ENCODE measurements at regions not wholly inside any gene's neighbourhood (a gene's known extent, or its start where the extent isn't known, plus 50 kb on each side); places are given as distances from the start of the nearest gene placed in this dataset.

DNA sequence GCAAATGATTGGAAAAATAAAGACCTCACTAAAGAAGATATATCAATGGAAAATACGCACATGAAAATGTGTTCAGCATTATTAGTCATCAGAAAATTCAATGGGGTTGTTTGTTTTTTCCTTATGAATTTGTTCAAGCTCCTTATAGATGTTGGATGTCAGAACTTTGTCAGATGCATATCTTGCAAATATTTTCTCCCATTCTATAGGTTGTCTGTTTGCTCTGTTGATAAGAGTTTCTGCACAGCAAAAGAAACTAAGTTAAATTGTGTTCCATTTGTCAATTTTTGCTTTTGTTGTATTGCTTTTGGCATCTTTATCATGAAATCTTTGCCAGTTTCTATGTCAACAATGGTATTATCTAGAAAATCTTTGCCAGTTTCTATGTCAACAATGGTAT is 633.9 kb upstream of the CHORDC1 start:
- no peak for TF ChIP-seq POLR2A (IDR thresholded peaks at IDR 0.05)
- TF ChIP-seq, protein P1, sequence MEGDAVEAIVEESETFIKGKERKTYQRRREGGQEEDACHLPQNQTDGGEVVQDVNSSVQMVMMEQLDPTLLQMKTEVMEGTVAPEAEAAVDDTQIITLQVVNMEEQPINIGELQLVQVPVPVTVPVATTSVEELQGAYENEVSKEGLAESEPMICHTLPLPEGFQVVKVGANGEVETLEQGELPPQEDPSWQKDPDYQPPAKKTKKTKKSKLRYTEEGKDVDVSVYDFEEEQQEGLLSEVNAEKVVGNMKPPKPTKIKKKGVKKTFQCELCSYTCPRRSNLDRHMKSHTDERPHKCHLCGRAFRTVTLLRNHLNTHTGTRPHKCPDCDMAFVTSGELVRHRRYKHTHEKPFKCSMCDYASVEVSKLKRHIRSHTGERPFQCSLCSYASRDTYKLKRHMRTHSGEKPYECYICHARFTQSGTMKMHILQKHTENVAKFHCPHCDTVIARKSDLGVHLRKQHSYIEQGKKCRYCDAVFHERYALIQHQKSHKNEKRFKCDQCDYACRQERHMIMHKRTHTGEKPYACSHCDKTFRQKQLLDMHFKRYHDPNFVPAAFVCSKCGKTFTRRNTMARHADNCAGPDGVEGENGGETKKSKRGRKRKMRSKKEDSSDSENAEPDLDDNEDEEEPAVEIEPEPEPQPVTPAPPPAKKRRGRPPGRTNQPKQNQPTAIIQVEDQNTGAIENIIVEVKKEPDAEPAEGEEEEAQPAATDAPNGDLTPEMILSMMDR (IDR thresholded peaks at IDR 0.05) = no peak
